ENCODE measurements at regions not wholly inside any gene's neighbourhood (a gene's known extent, or its start where the extent isn't known, plus 50 kb on each side); places are given as distances from the start of the nearest gene placed in this dataset.

- no peak for ATAC-seq
- CTCF ChIA-PET = no interaction called here
Measured at GRCh38 chr9:3648266-3648665, 122.5 kb upstream of the RFX3 start.

GRCh38 chr9:3647652-3648051 is 121.9 kb upstream of the RFX3 start:
- H3K36me3 ChIP-seq (ENCODE audit: control insufficient read depth, insufficient read depth, low read length) = no peaks in the 10 kb centered on the region
- H3K9me3 ChIP-seq (ENCODE audit: control insufficient read depth, insufficient read depth, low read depth, low read length) = no peaks in the 10 kb centered on the region
- intact Hi-C loops (cut with micrococcal nuclease; ENCODE audit: unreplicated experiment) (no loop called here), in situ Hi-C loops (cut with HindIII; ENCODE audit: low pct_unique_long_range_greater_than_20kb, low sequenced_read_pairs) (no loop called here)
- ATAC-seq (no peak), DNase-seq (ENCODE audit: low read depth, low spot score) (no peak)
- no peaks in the 10 kb centered on the region for H3K27me3 ChIP-seq (ENCODE audit: control insufficient read depth, insufficient read depth, low read length)
- CTCF ChIA-PET = no interaction called here
- TF ChIP-seq CTCF (IDR thresholded peaks at IDR 0.05) = no peak
- no peak for TF ChIP-seq POLR2AphosphoS5 (IDR thresholded peaks at IDR 0.05; ENCODE audit: low read depth, low read length)
- no peak for TF ChIP-seq SIN3A (IDR thresholded peaks at IDR 0.05; ENCODE audit: borderline replicate concordance, insufficient read depth, low read depth, low read length)
- TF ChIP-seq TCF7L2 (IDR thresholded peaks at IDR 0.05; ENCODE audit: low read depth, low read length) = no peak
- TF ChIP-seq REST (IDR thresholded peaks at IDR 0.05; ENCODE audit: insufficient read depth in 1 of 2, low read depth in 2 of 2, low read length in 1 of 2) = no peak
- H3K4me1 ChIP-seq (ENCODE audit: control insufficient read depth, insufficient read depth, low read length) = no peaks in the 10 kb centered on the region
- BruUV-seq (replicated peaks) = no TSS peak
- POLR2A ChIA-PET = no interaction called here
- no peak overlapping the region for H3K4me3 ChIP-seq (ENCODE audit: low read depth in 2 of 2, low read length in 2 of 2)
- H3K27ac ChIP-seq (ENCODE audit: low read length) = no peak overlapping the region

More at GRCh38 chr9:3648266-3648665, 122.5 kb upstream of the RFX3 start:
- H3K4me3 ChIP-seq (ENCODE audit: low read depth in 2 of 2, low read length in 2 of 2) = no peak overlapping the region
- TF ChIP-seq SIN3A (IDR thresholded peaks at IDR 0.05; ENCODE audit: borderline replicate concordance, insufficient read depth, low read depth, low read length) (no peak), TCF7L2 (IDR thresholded peaks at IDR 0.05; ENCODE audit: low read depth, low read length) (no peak), POLR2AphosphoS5 (IDR thresholded peaks at IDR 0.05; ENCODE audit: low read depth, low read length) (no peak), CTCF (IDR thresholded peaks at IDR 0.05) (no peak), REST (IDR thresholded peaks at IDR 0.05; ENCODE audit: insufficient read depth in 1 of 2, low read depth in 2 of 2, low read length in 1 of 2) (no peak)
- no peak for DNase-seq (ENCODE audit: low read depth, low spot score)
- BruUV-seq (replicated peaks) = no TSS peak
- POLR2A ChIA-PET = no interaction called here
- intact Hi-C loops (cut with micrococcal nuclease; ENCODE audit: unreplicated experiment) (no loop called here), in situ Hi-C loops (cut with HindIII; ENCODE audit: low pct_unique_long_range_greater_than_20kb, low sequenced_read_pairs) (no loop called here)
- no peaks in the 10 kb centered on the region for H3K27me3 ChIP-seq (ENCODE audit: control insufficient read depth, insufficient read depth, low read length)
- H3K27ac ChIP-seq (ENCODE audit: low read length) = no peak overlapping the region
- H3K4me1 ChIP-seq (ENCODE audit: control insufficient read depth, insufficient read depth, low read length) = no peaks in the 10 kb centered on the region
- no peaks in the 10 kb centered on the region for H3K9me3 ChIP-seq (ENCODE audit: control insufficient read depth, insufficient read depth, low read depth, low read length)
- no peaks in the 10 kb centered on the region for H3K36me3 ChIP-seq (ENCODE audit: control insufficient read depth, insufficient read depth, low read length)
